Fibroblast of lung (primary cell): ENCODE measurements at regions not wholly inside any gene's neighbourhood (a gene's known extent, or its start where the extent isn't known, plus 50 kb on each side); places are given as distances from the start of the nearest gene placed in this dataset.
"Not testable (repeated sequence)": the region's sequence is repeated elsewhere in the genome, so short reads cannot be mapped to it uniquely, and the experiment has no call there.

ENCODE experiments used
- DNase-seq, 2 donors: peaks; one replicate each; pipeline versions ENCODE4 v3.0.0 to v3.0.0-alpha.2; 2010; ENCODE audit warnings: low read depth in 2 of 2
- H2AFZ ChIP-seq: 2 replicates; pipeline ENCODE4 v1.5.1; 2012; ENCODE audit warnings: low read length, control low read depth, inconsistent platforms
- H3K27ac ChIP-seq: 2 replicates; pipeline ENCODE4 v1.5.1; 2011; ENCODE audit warnings: low read length, control low read depth; ENCODE audit not compliant: insufficient read depth
- H3K27me3 ChIP-seq: 2 replicates; pipeline ENCODE4 v1.5.1; 2011; ENCODE audit warnings: mild to moderate bottlenecking, low read length; ENCODE audit not compliant: control insufficient read depth, insufficient read depth
- H3K36me3 ChIP-seq: 2 replicates; pipeline ENCODE4 v1.5.1; 2011; ENCODE audit warnings: low read length; ENCODE audit not compliant: control insufficient read depth, insufficient read depth
- H3K4me1 ChIP-seq: 2 replicates; pipeline ENCODE4 v1.5.1; 2011; ENCODE audit warnings: low read length; ENCODE audit not compliant: control insufficient read depth, insufficient read depth; ENCODE audit errors: extremely low read depth
- H3K4me2 ChIP-seq: 2 replicates; pipeline ENCODE4 v1.5.1; 2011; ENCODE audit warnings: low read length, control low read depth; ENCODE audit not compliant: insufficient read depth; ENCODE audit errors: extremely low read depth
- H3K4me3 ChIP-seq, 4 experiments: fragments of 200-600 bp in 1 of 4; sonication (generic) in 1 of 4; replicated peaks in 1 of 4; 2 replicates each; pipeline ENCODE4 v1.5.1; 2011 to 2016; ENCODE audit warnings: low read length in 4 of 4, low read depth in 3 of 4, mild to moderate bottlenecking in 3 of 4, control low read depth in 2 of 4, inconsistent platforms in 1 of 4, mixed read lengths in 1 of 4; ENCODE audit not compliant: insufficient read depth in 1 of 4; ENCODE audit errors: control extremely low read depth in 1 of 4
- H3K79me2 ChIP-seq: 2 replicates; pipeline ENCODE4 v1.5.1; 2012; ENCODE audit warnings: mild to moderate bottlenecking, low read length, inconsistent platforms; ENCODE audit not compliant: control insufficient read depth, insufficient read depth
- H3K9ac ChIP-seq: 2 replicates; pipeline ENCODE4 v1.5.1; 2011; ENCODE audit warnings: mild to moderate bottlenecking, low read length, control low read depth; ENCODE audit not compliant: insufficient read depth
- H3K9me3 ChIP-seq: 2 replicates; pipeline ENCODE4 v1.5.1; 2012; ENCODE audit warnings: low read depth, low read length; ENCODE audit not compliant: control insufficient read depth, insufficient read depth
- H4K20me1 ChIP-seq: 2 replicates; pipeline ENCODE4 v1.5.1; 2011; ENCODE audit warnings: low read length; ENCODE audit not compliant: control insufficient read depth, insufficient read depth; ENCODE audit errors: extremely low read depth
- EZH2 ChIP-seq: IDR thresholded peaks from 2 replicates; pipeline ENCODE4 v1.5.1; 2012; ENCODE audit warnings: low read length, control low read depth, mild to moderate bottlenecking; ENCODE audit errors: missing control alignments
- TF ChIP-seq, protein P1 (sequence below), 2 donors: IDR thresholded peaks in 1 of 2; conservative IDR thresholded peaks in 1 of 2; 1 replicate in 1 of 2; 2 replicates in 1 of 2; pipeline ENCODE4 v1.5.1; 2011 to 2012; ENCODE audit warnings: low read length in 2 of 2, control low read depth in 1 of 2, inconsistent platforms in 1 of 2, low read depth in 1 of 2, mild to moderate bottlenecking in 1 of 2

DNA sequence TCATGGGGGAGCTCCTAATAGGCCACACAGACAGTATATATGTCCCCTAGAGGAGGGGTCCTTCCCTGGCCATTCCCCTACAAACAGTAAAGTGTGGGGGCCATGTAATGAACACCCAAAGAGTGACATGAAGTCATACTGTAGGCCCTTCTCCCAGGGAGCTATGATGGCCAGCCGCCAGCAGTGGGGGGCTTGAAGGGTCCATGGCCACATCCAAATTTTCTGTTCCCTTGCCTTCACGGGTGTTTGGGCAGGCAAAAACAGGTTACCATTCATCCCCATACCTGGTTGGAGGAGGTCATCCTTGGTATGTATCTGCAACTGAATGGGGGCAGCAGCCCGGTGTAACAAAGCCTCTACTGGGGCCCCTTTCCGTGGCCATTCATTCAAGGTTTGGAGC lies 2118.0 kb downstream of the LRRC4C start:
- H3K4me2 ChIP-seq = no peak overlapping the region
- no peaks in the 10 kb centered on the region for H3K27me3 ChIP-seq
- no peak for DNase-seq
- no peak overlapping the region for H3K9ac ChIP-seq
- H3K36me3 ChIP-seq = no peaks in the 10 kb centered on the region
- H3K27ac ChIP-seq = no peak overlapping the region
- TF ChIP-seq, protein P1, sequence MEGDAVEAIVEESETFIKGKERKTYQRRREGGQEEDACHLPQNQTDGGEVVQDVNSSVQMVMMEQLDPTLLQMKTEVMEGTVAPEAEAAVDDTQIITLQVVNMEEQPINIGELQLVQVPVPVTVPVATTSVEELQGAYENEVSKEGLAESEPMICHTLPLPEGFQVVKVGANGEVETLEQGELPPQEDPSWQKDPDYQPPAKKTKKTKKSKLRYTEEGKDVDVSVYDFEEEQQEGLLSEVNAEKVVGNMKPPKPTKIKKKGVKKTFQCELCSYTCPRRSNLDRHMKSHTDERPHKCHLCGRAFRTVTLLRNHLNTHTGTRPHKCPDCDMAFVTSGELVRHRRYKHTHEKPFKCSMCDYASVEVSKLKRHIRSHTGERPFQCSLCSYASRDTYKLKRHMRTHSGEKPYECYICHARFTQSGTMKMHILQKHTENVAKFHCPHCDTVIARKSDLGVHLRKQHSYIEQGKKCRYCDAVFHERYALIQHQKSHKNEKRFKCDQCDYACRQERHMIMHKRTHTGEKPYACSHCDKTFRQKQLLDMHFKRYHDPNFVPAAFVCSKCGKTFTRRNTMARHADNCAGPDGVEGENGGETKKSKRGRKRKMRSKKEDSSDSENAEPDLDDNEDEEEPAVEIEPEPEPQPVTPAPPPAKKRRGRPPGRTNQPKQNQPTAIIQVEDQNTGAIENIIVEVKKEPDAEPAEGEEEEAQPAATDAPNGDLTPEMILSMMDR (conservative IDR thresholded peaks at IDR 0.05 in 1 of 2, IDR thresholded peaks at IDR 0.05 in 1 of 2; ENCODE audit: low read depth in 1 of 2, low read length in 2 of 2) = no peak
- TF ChIP-seq EZH2 = no peak
- no peaks in the 10 kb centered on the region for H3K4me1 ChIP-seq
- no peak overlapping the region for H2AFZ ChIP-seq
- no peaks in the 10 kb centered on the region for H3K9me3 ChIP-seq
- H3K79me2 ChIP-seq = no peaks in the 10 kb centered on the region
- no peaks in the 10 kb centered on the region for H4K20me1 ChIP-seq
- no peak overlapping the region for H3K4me3 ChIP-seq

DNA sequence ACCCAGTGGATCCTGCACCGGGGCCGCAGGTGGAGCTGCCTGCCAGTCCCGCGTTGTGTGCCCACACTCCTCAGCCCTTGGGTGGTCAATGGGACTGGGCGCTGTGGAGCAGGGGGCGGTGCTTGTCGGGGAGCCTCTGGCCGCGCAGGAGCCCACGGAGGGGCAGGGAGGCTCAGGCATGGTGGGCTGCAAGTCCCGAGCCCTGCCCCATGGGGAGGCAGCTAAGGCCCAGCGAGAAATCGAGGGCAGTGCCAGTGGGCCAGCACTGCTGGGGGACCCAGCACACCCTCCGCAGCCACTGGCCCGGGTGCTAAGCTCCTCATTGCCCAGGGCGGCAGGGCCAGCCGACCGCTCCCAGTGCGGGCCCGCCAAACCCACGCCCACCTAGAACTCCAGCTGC lies 2126.4 kb downstream of the LRRC4C start:
- H3K4me1 ChIP-seq, H3K4me3 ChIP-seq, H4K20me1 ChIP-seq, H3K27me3 ChIP-seq, H2AFZ ChIP-seq, H3K79me2 ChIP-seq, DNase-seq, H3K36me3 ChIP-seq, H3K9ac ChIP-seq, H3K27ac ChIP-seq, H3K4me2 ChIP-seq, H3K9me3 ChIP-seq: not testable (repeated sequence)

DNA sequence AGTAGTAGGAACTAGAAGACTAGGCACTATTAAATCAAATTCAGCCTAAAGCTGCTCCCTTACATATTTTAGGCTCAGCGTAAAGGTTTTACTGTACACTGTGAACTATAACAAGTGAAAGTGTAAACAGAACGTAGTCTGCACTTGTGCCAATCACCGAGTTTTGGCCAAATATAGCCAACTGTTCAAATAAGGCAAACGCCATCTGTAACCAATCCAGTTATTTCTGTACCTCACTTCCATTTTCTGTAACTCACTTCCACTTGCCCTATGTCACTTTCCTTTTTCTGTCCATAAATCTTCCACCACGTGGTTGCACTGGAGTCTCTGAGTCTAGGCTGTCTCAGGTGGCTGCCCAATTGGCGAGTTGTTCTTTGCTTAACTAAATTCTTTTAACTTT lies 2132.2 kb downstream of the LRRC4C start:
- no peak overlapping the region for H2AFZ ChIP-seq
- no peak overlapping the region for H3K4me2 ChIP-seq
- no peak overlapping the region for H3K27ac ChIP-seq
- no peaks in the 10 kb centered on the region for H3K27me3 ChIP-seq
- H3K9ac ChIP-seq = no peak overlapping the region
- no peaks in the 10 kb centered on the region for H3K36me3 ChIP-seq
- no peaks in the 10 kb centered on the region for H3K79me2 ChIP-seq
- TF ChIP-seq EZH2 = no peak
- TF ChIP-seq, protein P1 (conservative IDR thresholded peaks at IDR 0.05 in 1 of 2, IDR thresholded peaks at IDR 0.05 in 1 of 2; ENCODE audit: low read depth in 1 of 2, low read length in 2 of 2) = no peak
- no peaks in the 10 kb centered on the region for H4K20me1 ChIP-seq
- DNase-seq = no peak
- H3K4me3 ChIP-seq = no peak overlapping the region
- H3K4me1 ChIP-seq = no peaks in the 10 kb centered on the region
- H3K9me3 ChIP-seq = no peaks in the 10 kb centered on the region

DNA sequence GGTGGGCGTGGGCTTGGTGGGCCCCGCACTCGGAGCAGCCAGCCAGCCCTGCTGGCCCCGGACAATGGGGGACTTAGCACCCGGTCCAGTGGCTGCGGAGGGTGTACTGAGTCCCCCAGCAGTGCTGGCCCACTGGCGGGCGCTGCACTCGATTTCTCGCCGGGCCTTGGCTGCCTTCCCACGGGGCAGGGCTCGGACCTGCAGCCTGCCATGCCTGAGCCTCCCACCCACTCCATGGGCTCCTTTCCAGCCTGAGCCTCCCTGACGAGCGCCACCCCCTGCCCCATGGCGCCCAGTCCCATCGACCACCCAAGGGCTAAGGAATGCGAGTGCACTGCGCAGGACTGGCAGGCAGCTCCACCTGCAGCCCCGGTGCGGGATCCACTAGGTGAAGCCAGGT lies 2147.6 kb downstream of the LRRC4C start:
- H3K4me1 ChIP-seq, H3K79me2 ChIP-seq, H2AFZ ChIP-seq, DNase-seq, H3K27me3 ChIP-seq, H4K20me1 ChIP-seq, H3K9me3 ChIP-seq, H3K27ac ChIP-seq, H3K4me2 ChIP-seq, H3K36me3 ChIP-seq, H3K4me3 ChIP-seq, H3K9ac ChIP-seq: not testable (repeated sequence)
